T-helper 1 cell (primary cell): ENCODE measurements at regions not wholly inside any gene's neighbourhood (a gene's known extent, or its start where the extent isn't known, plus 50 kb on each side); places are given as distances from the start of the nearest gene placed in this dataset.
"Not testable (repeated sequence)": the region's sequence is repeated elsewhere in the genome, so short reads cannot be mapped to it uniquely, and the experiment has no call there.

ENCODE experiments used
- DNase-seq, 5 donors: peaks; one replicate each; pipeline ENCODE4 v3.0.0-alpha.2; 2012 to 2020

GRCh38 chr4:159856451-159856850, 753.6 kb downstream of the RAPGEF2 start:
- DNase-seq: no peak

- no peak for DNase-seq
Measured at GRCh38 chr4:159859656-159860148, 756.8 kb downstream of the RAPGEF2 start.

GRCh38 chr4:159860945-159861344, 758.1 kb downstream of the RAPGEF2 start:
- no peak for DNase-seq

GRCh38 chr4:159864337-159864736, 761.5 kb downstream of the RAPGEF2 start:
- DNase-seq: no peak

- no peak for DNase-seq
Measured at GRCh38 chr4:159867673-159868072, 764.8 kb downstream of the RAPGEF2 start.

- DNase-seq: not testable (repeated sequence)
Measured at GRCh38 chr4:159868936-159869335, 766.1 kb downstream of the RAPGEF2 start.

GRCh38 chr4:159871141-159871540, 768.3 kb downstream of the RAPGEF2 start:
- no peak for DNase-seq

- no peak for DNase-seq
Measured at GRCh38 chr4:159881158-159881557, 778.3 kb downstream of the RAPGEF2 start.

- DNase-seq: no peak
Measured at GRCh38 chr4:159884989-159885388, 782.1 kb downstream of the RAPGEF2 start.

- DNase-seq: no peak
Measured at GRCh38 chr4:159899596-159899995, 796.7 kb downstream of the RAPGEF2 start.

GRCh38 chr4:159900562-159900961, 797.7 kb downstream of the RAPGEF2 start:
- no peak for DNase-seq

- no peak for DNase-seq
Measured at GRCh38 chr4:159902648-159903047, 799.8 kb downstream of the RAPGEF2 start.

GRCh38 chr4:159904906-159905305, 802.0 kb downstream of the RAPGEF2 start:
- no peak for DNase-seq

- no peak for DNase-seq
Measured at GRCh38 chr4:159906051-159906450, 803.2 kb downstream of the RAPGEF2 start.

- DNase-seq: no peak
Measured at GRCh38 chr4:159906517-159906916, 803.6 kb downstream of the RAPGEF2 start.

GRCh38 chr4:159910721-159911120, 807.8 kb downstream of the RAPGEF2 start:
- DNase-seq: no peak

- no peak for DNase-seq
Measured at GRCh38 chr4:159922119-159922518, 819.2 kb downstream of the RAPGEF2 start.

- DNase-seq: no peak
Measured at GRCh38 chr4:159925770-159926169, 822.9 kb downstream of the RAPGEF2 start.

GRCh38 chr4:159926871-159927270, 824.0 kb downstream of the RAPGEF2 start:
- no peak for DNase-seq

GRCh38 chr4:159927781-159928180, 824.9 kb downstream of the RAPGEF2 start:
- DNase-seq: no peak

- not testable (repeated sequence) for DNase-seq
Measured at GRCh38 chr4:159934602-159935001, 831.7 kb downstream of the RAPGEF2 start.

- DNase-seq: no peak
Measured at GRCh38 chr4:159937595-159937994, 834.7 kb downstream of the RAPGEF2 start.

- not testable (repeated sequence) for DNase-seq
Measured at GRCh38 chr4:159939681-159940080, 836.8 kb downstream of the RAPGEF2 start.

GRCh38 chr4:159941076-159941475, 838.2 kb downstream of the RAPGEF2 start:
- DNase-seq: no peak

- DNase-seq: no peak
Measured at GRCh38 chr4:159944477-159944876, 841.6 kb downstream of the RAPGEF2 start.
